ENCODE measurements at regions not wholly inside any gene's neighbourhood (a gene's known extent, or its start where the extent isn't known, plus 50 kb on each side); places are given as distances from the start of the nearest gene placed in this dataset.
"Not testable (repeated sequence)": the region's sequence is repeated elsewhere in the genome, so short reads cannot be mapped to it uniquely, and the experiment has no call there.

GRCh38 chr17:21564757-21565156 is 127.6 kb upstream of the KCNJ18 start:
- TF ChIP-seq CTCF (tag by site-specific recombination; IDR thresholded peaks at IDR 0.05); ZBTB8A (tag by site-specific recombination; IDR thresholded peaks at IDR 0.05); KLF7 (tag by site-specific recombination; IDR thresholded peaks at IDR 0.05; ENCODE audit: borderline replicate concordance); ZNF362 (tag by site-specific recombination; IDR thresholded peaks at IDR 0.05); ZBTB11 (tag by site-specific recombination; conservative IDR thresholded peaks at IDR 0.05; ENCODE audit: low read depth); ZNF274 (IDR thresholded peaks at IDR 0.05; ENCODE audit: low read length); ZNF274 (tag by site-specific recombination; IDR thresholded peaks at IDR 0.05; ENCODE audit: borderline replicate concordance); ZNF174 (tag by site-specific recombination; IDR thresholded peaks at IDR 0.05); REST (tag by site-specific recombination; IDR thresholded peaks at IDR 0.05): not testable (repeated sequence)

All from HEK293 (cell line).